Natural killer cell (primary cell): ENCODE measurements at regions not wholly inside any gene's neighbourhood (a gene's known extent, or its start where the extent isn't known, plus 50 kb on each side); places are given as distances from the start of the nearest gene placed in this dataset.

Experiments used
- ATAC-seq, 3 donors: fragments of 150-1000 bp in 2 of 3; fragments of 200-7000 bp in 1 of 3; cut with Tn5 transposase; 1 replicate in 1 of 3; 2 replicates in 2 of 3; pipeline ENCODE4 v1.10.0; 2021; ENCODE audit warnings: mild to moderate bottlenecking in 2 of 3, moderate library complexity in 2 of 3
- DNase-seq, 2 donors: peaks; one replicate each; pipeline versions ENCODE4 v3.0.0 to v3.0.0-alpha.2; 2013 to 2021; ENCODE audit warnings: mixed read lengths in 1 of 2
- H3K27ac ChIP-seq: one replicate; pipeline ENCODE4 v1.5.1; 2013; ENCODE audit warnings: mild to moderate bottlenecking, low read length
- H3K27me3 ChIP-seq: one replicate; pipeline ENCODE4 v1.6.1; 2013; ENCODE audit warnings: low read length; ENCODE audit not compliant: control insufficient read depth, insufficient read depth
- H3K36me3 ChIP-seq: one replicate; pipeline ENCODE4 v1.6.1; 2013; ENCODE audit warnings: low read length; ENCODE audit not compliant: control insufficient read depth, insufficient read depth
- H3K4me1 ChIP-seq: one replicate; pipeline ENCODE4 v1.6.1; 2013; ENCODE audit warnings: low read length; ENCODE audit not compliant: control insufficient read depth, insufficient read depth
- H3K4me3 ChIP-seq: one replicate; pipeline ENCODE4 v1.5.1; 2013; ENCODE audit warnings: low read length
- H3K9me3 ChIP-seq: one replicate; pipeline ENCODE4 v1.6.1; 2013; ENCODE audit warnings: low read length; ENCODE audit not compliant: control insufficient read depth, insufficient read depth
- H3K27ac Mint-ChIP-seq, 2 donors: one replicate each; pipeline ENCODE4 v1.8.0; 2022; ENCODE audit warnings: mild to moderate bottlenecking in 2 of 2, mixed read lengths in 2 of 2, moderate library complexity in 1 of 2
- H3K27me3 Mint-ChIP-seq, 2 donors: one replicate each; pipeline ENCODE4 v1.8.0; 2022; ENCODE audit warnings: low read depth in 2 of 2, mixed read lengths in 2 of 2
- H3K36me3 Mint-ChIP-seq: one replicate; pipeline ENCODE4 v1.8.0; 2022; ENCODE audit warnings: mixed read lengths
- H3K4me1 Mint-ChIP-seq, 2 donors: one replicate each; pipeline ENCODE4 v1.8.0; 2022; ENCODE audit warnings: mixed read lengths in 2 of 2
- H3K4me3 Mint-ChIP-seq: one replicate; pipeline ENCODE4 v1.8.0; 2022; ENCODE audit warnings: mild to moderate bottlenecking, moderate library complexity, mixed read lengths
- H3K9me3 Mint-ChIP-seq, 2 donors: one replicate each; pipeline ENCODE4 v1.8.0; 2022; ENCODE audit warnings: mixed read lengths in 2 of 2
- WGBS: methylation state at CpG from one replicate; pipeline ENCODE4 v1.1.7; 2013; ENCODE audit warnings: missing lambda C conversion rate; ENCODE audit not compliant: insufficient coverage; 5-methylcytosine and 5-hydroxymethylcytosine counted together
- intact Hi-C: fragments of 100-400 bp; cut with micrococcal nuclease; formaldehyde crosslinking; loops from one replicate; pipeline ENCODE4 v1.14.2; 2022
- TF ChIP-seq, protein P1 (sequence below): fragments of 200-600 bp; IDR thresholded peaks from one replicate; pipeline ENCODE4 v1.8.0; 2022; ENCODE audit warnings: antibody characterized with exemption

DNA sequence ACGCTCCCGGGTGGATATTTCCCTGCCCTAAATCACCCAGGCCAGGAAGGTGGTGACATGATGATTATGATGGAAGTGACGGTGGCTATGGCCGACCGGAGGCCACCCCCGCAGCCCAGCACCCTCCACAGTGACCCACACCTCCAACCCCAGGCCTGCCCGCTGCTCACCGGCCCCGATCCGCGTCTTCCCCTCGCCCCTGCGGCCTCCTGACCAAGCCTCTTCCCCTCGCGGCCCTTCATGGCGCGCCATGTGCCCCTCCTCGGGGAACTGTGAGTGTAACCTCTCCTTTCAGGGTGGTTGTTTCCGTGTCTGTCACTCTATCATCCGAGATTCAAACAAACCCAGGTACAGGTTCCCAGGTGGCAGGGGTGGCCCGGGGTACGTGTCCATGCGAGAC, 78.3 kb downstream of the UNCX start:
- H3K4me3 Mint-ChIP-seq: no peak overlapping the region
- H3K36me3 ChIP-seq: no peaks in the 10 kb centered on the region
- ATAC-seq (no peak), DNase-seq (no peak)
- H3K27me3 ChIP-seq: no peaks in the 10 kb centered on the region
- H3K36me3 Mint-ChIP-seq: no peaks in the 10 kb centered on the region
- H3K27me3 Mint-ChIP-seq: peaks cover 0 to 4% of the 10 kb centered on the region in 2 donors
- no peaks in the 10 kb centered on the region for H3K4me1 Mint-ChIP-seq
- no peaks in the 10 kb centered on the region for H3K9me3 ChIP-seq
- H3K4me1 ChIP-seq: no peaks in the 10 kb centered on the region
- no peak overlapping the region for H3K27ac ChIP-seq
- no peaks in the 10 kb centered on the region for H3K9me3 Mint-ChIP-seq
- TF ChIP-seq, protein P1, sequence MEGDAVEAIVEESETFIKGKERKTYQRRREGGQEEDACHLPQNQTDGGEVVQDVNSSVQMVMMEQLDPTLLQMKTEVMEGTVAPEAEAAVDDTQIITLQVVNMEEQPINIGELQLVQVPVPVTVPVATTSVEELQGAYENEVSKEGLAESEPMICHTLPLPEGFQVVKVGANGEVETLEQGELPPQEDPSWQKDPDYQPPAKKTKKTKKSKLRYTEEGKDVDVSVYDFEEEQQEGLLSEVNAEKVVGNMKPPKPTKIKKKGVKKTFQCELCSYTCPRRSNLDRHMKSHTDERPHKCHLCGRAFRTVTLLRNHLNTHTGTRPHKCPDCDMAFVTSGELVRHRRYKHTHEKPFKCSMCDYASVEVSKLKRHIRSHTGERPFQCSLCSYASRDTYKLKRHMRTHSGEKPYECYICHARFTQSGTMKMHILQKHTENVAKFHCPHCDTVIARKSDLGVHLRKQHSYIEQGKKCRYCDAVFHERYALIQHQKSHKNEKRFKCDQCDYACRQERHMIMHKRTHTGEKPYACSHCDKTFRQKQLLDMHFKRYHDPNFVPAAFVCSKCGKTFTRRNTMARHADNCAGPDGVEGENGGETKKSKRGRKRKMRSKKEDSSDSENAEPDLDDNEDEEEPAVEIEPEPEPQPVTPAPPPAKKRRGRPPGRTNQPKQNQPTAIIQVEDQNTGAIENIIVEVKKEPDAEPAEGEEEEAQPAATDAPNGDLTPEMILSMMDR: no peak
- WGBS: 81% methylated on average over 23 of the region's 23 CpGs
- intact Hi-C loops: no loop called here
- H3K27ac Mint-ChIP-seq: no peak overlapping the region
- H3K4me3 ChIP-seq: no peak overlapping the region

DNA sequence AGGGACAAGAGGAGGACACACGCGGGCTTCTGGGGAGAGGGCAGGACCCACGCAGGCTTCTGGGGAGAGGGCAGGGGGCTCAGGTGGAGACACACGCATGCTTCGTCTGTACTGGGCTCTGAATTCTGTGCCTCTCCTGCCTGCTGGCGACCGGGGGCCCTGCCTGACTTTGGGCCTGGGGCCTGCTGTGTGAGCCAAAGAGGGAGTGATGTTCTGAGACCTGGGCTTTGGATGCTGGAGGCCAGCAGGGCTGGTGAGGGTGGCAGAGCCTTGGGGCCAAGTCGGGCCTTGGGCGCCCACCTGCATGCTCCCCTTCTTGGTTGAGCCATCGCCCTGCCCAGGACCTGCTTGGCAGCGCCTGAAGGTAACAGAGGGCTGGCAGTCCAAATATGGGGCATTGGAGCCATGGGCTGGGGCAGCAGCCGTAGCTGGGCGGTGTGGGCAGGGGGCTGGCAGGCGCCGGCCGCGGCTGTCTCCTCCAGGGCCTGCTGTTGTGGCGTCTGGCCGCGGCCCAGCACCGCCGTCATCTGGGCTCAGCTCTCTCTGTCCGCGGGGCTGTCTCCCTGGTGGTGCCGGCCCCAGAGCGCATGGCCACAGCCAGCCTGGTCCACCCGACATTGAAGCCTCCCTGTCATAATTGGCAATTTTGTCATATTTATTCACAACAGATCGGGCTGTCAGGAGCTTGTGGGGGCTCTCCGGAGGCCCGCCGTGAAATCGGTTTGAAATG, 78.9 kb downstream of the UNCX start:
- H3K27ac Mint-ChIP-seq: no peak overlapping the region
- no peak overlapping the region for H3K4me3 Mint-ChIP-seq
- H3K36me3 Mint-ChIP-seq: no peaks in the 10 kb centered on the region
- Histone ChIP-seq H3K36me3 (no peaks in the 10 kb centered on the region), H3K4me3 (no peak overlapping the region), H3K27me3 (no peaks in the 10 kb centered on the region), H3K27ac (no peak overlapping the region), H3K4me1 (no peaks in the 10 kb centered on the region), H3K9me3 (no peaks in the 10 kb centered on the region)
- no peak for DNase-seq
- TF ChIP-seq, protein P1: no peak
- H3K27me3 Mint-ChIP-seq: peaks cover 0 to under 1% of the 10 kb centered on the region in 2 donors
- intact Hi-C loops: no loop called here
- no peaks in the 10 kb centered on the region for H3K9me3 Mint-ChIP-seq
- 90% methylated on average over 32 of the region's 32 CpGs for WGBS
- no peaks in the 10 kb centered on the region for H3K4me1 Mint-ChIP-seq
- no peak for ATAC-seq

DNA sequence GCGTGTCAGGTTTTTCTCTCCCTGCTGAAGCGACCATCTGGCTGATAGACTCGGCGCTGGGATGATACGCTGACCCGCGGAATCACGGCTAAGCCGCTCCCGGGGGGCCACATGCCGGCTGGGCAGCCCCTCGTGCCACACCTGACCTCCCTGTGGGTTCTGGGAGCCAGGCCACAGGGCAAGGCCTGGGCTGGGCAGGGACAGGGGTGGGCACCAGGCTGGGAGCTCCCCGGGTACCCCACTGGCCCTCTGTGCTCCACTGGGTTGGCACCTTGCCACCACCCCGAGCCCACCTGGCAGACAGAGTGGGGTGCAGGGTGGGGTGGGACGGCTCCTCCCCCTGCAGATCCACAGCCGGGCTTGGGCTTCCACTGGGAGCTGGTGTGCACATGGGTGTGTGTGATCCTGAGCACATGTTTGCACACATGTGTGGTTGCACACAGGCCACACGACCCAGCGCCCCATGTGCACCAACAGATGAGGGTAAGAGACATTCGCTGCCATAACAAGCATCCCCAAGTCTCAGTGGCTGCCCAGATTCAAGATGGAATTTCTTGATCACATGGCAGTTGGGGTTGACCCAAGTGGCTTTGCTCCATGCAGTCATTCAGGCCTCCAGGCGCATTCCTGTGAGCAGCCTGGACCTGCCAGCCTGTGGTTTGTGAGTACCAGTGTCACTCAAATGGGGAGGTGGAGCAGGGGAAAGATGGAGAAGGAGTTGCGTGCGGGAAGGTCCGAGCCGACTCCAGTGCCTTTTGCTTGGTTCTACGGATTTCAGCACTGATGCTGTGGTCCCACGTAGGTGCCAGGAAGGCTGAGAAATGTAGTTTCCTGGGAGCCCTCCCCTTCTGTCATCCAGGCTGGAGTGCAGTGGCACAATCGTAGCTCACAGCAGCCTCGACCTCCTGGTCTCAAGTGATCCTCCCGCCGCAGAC, 79.7 kb downstream of the UNCX start:
- Mint-ChIP-seq H3K27me3 (no peaks in the 10 kb centered on the region), H3K4me3 (no peak overlapping the region), H3K36me3 (no peaks in the 10 kb centered on the region), H3K4me1 (no peaks in the 10 kb centered on the region), H3K27ac (no peak overlapping the region), H3K9me3 (no peaks in the 10 kb centered on the region)
- no peak for DNase-seq
- ATAC-seq: no peak
- intact Hi-C loops: no loop called here
- TF ChIP-seq, protein P1: no peak
- Histone ChIP-seq H3K27ac (no peak overlapping the region), H3K4me1 (no peaks in the 10 kb centered on the region), H3K36me3 (no peaks in the 10 kb centered on the region), H3K9me3 (no peaks in the 10 kb centered on the region), H3K4me3 (no peak overlapping the region), H3K27me3 (no peaks in the 10 kb centered on the region)
- WGBS: 92% methylated on average over 30 of the region's 30 CpGs
